ENCODE measurements at regions not wholly inside any gene's neighbourhood (a gene's known extent, or its start where the extent isn't known, plus 50 kb on each side); places are given as distances from the start of the nearest gene placed in this dataset.

GRCh38 chr10:61151059-61151458, 207.1 kb upstream of the RHOBTB1 start:
- Histone ChIP-seq H3K36me3 (ENCODE audit: control insufficient read depth, insufficient read depth, low read length) (no peaks in the 10 kb centered on the region), H3K9ac (ENCODE audit: low read length) (no peak overlapping the region), H3K27ac (ENCODE audit: low read depth, low read length) (no peak overlapping the region), H3K27me3 (ENCODE audit: control insufficient read depth, insufficient read depth, low read length) (no peaks in the 10 kb centered on the region), H3K4me1 (ENCODE audit: control insufficient read depth, insufficient read depth, low read length) (peaks cover 5% of the 10 kb centered on the region; the same call in 1 of the 2 replicates), H3K9me3 (ENCODE audit: control insufficient read depth, insufficient read depth, low read depth, low read length) (no peaks in the 10 kb centered on the region), H3K4me3 (ENCODE audit: low read depth, low read length) (no peak overlapping the region)

- Histone ChIP-seq H3K36me3 (ENCODE audit: control insufficient read depth, insufficient read depth, low read length) (no peaks in the 10 kb centered on the region), H3K9ac (ENCODE audit: low read length) (no peak overlapping the region)
Measured at GRCh38 chr10:61148451-61148850, 204.5 kb upstream of the RHOBTB1 start.

GRCh38 chr10:61142987-61143386, 199.0 kb upstream of the RHOBTB1 start:
- H3K4me3 ChIP-seq (ENCODE audit: low read depth, low read length) = no peak overlapping the region
- no peak overlapping the region for H3K27ac ChIP-seq (ENCODE audit: low read depth, low read length)
- H3K9me3 ChIP-seq (ENCODE audit: control insufficient read depth, insufficient read depth, low read depth, low read length) = 0 out of 2 replicates have a peak, but pooled peaks cover 3% of the 10 kb centered on the region
- no peaks in the 10 kb centered on the region for H3K4me1 ChIP-seq (ENCODE audit: control insufficient read depth, insufficient read depth, low read length)
- no peaks in the 10 kb centered on the region for H3K27me3 ChIP-seq (ENCODE audit: control insufficient read depth, insufficient read depth, low read length)
- H3K36me3 ChIP-seq (ENCODE audit: control insufficient read depth, insufficient read depth, low read length) = no peaks in the 10 kb centered on the region
- H3K9ac ChIP-seq (ENCODE audit: low read length) = no peak overlapping the region

More at GRCh38 chr10:61148451-61148850, 204.5 kb upstream of the RHOBTB1 start:
- Histone ChIP-seq H3K4me1 (ENCODE audit: control insufficient read depth, insufficient read depth, low read length) (no peaks in the 10 kb centered on the region), H3K27ac (ENCODE audit: low read depth, low read length) (no peak overlapping the region), H3K4me3 (ENCODE audit: low read depth, low read length) (no peak overlapping the region), H3K9me3 (ENCODE audit: control insufficient read depth, insufficient read depth, low read depth, low read length) (no peaks in the 10 kb centered on the region), H3K27me3 (ENCODE audit: control insufficient read depth, insufficient read depth, low read length) (no peaks in the 10 kb centered on the region)

DNA sequence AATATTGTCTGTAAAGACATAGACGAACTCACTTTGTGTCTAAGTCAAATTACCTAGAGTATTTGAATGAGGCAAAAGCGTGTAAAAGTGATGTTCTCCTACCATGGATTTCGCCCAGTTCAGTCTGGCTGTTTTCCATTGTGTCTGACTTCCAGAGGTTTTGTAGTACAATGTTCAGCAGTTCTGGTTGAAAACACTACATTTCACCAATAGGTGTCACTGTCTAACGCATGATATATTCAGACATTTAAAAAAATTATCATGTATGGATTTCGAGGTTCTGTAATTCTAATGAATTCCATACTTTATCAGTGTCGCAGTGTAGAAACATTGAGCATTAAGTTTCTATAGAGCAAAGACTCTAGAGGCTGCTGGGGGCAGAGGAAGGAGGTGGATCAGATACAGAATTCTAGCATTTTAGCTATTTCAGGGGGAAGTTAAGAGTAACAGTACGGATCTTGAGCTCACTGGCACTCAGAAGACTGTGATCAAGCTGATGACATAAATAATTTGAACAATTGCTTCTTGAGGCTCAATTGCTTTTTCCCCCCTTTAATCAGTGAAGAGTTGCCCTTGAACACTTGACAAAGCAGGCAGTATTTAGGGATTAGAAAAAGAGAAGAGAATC, 196.9 kb upstream of the RHOBTB1 start:
- H3K27me3 ChIP-seq (ENCODE audit: control insufficient read depth, insufficient read depth, low read length) = no peaks in the 10 kb centered on the region
- H3K36me3 ChIP-seq (ENCODE audit: control insufficient read depth, insufficient read depth, low read length) = no peaks in the 10 kb centered on the region
- H3K4me3 ChIP-seq (ENCODE audit: low read depth, low read length) = no peak overlapping the region
- no peak overlapping the region for H3K9ac ChIP-seq (ENCODE audit: low read length)
- 0 out of 2 replicates have a peak, but pooled peaks cover 3% of the 10 kb centered on the region for H3K9me3 ChIP-seq (ENCODE audit: control insufficient read depth, insufficient read depth, low read depth, low read length)
- H3K27ac ChIP-seq (ENCODE audit: low read depth, low read length) = no peak overlapping the region
- H3K4me1 ChIP-seq (ENCODE audit: control insufficient read depth, insufficient read depth, low read length) = peaks cover 11% of the 10 kb centered on the region

DNA sequence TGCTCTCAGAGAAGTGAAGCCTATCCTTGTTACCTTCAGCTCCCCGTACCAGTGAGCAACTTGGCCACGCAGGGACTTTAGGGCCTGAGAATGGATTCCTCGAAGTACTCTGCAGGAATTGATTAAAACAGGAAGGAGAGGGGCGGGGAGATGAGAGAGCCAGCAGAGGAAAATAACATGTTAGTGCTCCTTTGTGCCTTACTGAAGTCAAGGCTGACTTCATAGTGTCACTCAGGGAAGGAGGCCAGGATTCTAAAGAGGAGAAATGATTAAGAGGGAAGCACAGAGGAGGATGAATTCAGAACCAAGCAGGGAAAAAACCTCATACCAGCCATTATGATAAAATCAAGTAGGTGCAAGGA, 195.6 kb upstream of the RHOBTB1 start:
- Histone ChIP-seq H3K9me3 (ENCODE audit: control insufficient read depth, insufficient read depth, low read depth, low read length) (0 out of 2 replicates have a peak, but pooled peaks cover 3% of the 10 kb centered on the region), H3K4me1 (ENCODE audit: control insufficient read depth, insufficient read depth, low read length) (peaks cover 19% of the 10 kb centered on the region), H3K36me3 (ENCODE audit: control insufficient read depth, insufficient read depth, low read length) (no peaks in the 10 kb centered on the region), H3K27ac (ENCODE audit: low read depth, low read length) (no peak overlapping the region), H3K9ac (ENCODE audit: low read length) (no peak overlapping the region), H3K4me3 (ENCODE audit: low read depth, low read length) (no peak overlapping the region), H3K27me3 (ENCODE audit: control insufficient read depth, insufficient read depth, low read length) (no peaks in the 10 kb centered on the region)

- no peaks in the 10 kb centered on the region for H3K36me3 ChIP-seq (ENCODE audit: control insufficient read depth, insufficient read depth, low read length)
- H3K9me3 ChIP-seq (ENCODE audit: control insufficient read depth, insufficient read depth, low read depth, low read length) = 0 out of 2 replicates have a peak, but pooled peaks cover 3% of the 10 kb centered on the region
- no peak overlapping the region for H3K4me3 ChIP-seq (ENCODE audit: low read depth, low read length)
- peaks cover 19% of the 10 kb centered on the region for H3K4me1 ChIP-seq (ENCODE audit: control insufficient read depth, insufficient read depth, low read length)
- no peak overlapping the region for H3K27ac ChIP-seq (ENCODE audit: low read depth, low read length)
- no peaks in the 10 kb centered on the region for H3K27me3 ChIP-seq (ENCODE audit: control insufficient read depth, insufficient read depth, low read length)
- H3K9ac ChIP-seq (ENCODE audit: low read length) = no peak overlapping the region
Measured at GRCh38 chr10:61138708-61139591, 195.0 kb upstream of the RHOBTB1 start.

DNA sequence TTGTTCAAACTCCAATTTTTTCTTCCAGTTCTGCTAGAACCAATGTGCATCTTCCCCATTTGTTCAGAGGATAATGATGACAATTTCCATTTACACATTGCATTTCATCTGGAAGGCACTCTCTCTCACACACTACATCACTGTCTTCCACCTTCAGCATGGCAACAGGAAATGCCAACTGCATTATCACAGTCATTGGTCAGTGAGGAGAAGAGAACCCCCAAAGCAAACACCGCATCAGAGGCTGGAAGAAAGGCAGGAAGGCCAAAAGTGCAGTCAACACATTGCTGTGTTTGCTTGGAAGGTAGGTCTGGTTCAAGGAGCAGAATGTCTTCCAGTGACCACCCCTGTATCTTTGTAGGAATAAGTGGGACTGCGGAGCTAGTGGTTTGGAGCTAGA, 192.2 kb upstream of the RHOBTB1 start:
- peak overlapping the region; percentile 31 for H3K9ac ChIP-seq (ENCODE audit: low read length)

DNA sequence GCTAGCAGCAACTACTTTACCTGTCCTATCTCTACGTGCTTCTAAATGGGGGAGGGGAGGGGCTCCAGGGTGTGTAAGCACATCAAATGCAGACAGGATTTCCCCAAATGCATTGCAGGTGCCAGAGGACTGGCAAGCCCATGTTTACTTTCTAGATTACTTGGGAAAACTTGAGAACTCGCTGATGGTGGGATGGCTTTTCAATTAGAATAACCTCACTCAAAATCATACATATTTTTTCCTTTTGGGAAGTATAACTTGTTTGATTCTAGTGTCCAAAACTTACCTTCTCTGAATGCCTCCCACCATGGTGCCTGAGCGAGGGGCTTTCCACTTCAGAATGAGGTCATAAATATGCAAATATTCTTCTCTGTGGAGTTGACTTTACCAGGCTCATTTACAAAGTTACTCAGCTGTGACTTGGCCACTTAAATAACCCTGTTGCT, 191.3 kb upstream of the RHOBTB1 start:
- Histone ChIP-seq H3K27ac (ENCODE audit: low read depth, low read length) (peak overlapping the region; percentile 62; the same call in 1 of the 2 replicates), H3K4me1 (ENCODE audit: control insufficient read depth, insufficient read depth, low read length) (peaks cover 19% of the 10 kb centered on the region), H3K27me3 (ENCODE audit: control insufficient read depth, insufficient read depth, low read length) (no peaks in the 10 kb centered on the region), H3K36me3 (ENCODE audit: control insufficient read depth, insufficient read depth, low read length) (no peaks in the 10 kb centered on the region), H3K4me3 (ENCODE audit: low read depth, low read length) (peak overlapping the region; percentile 11; the same call in 1 of the 2 replicates), H3K9ac (ENCODE audit: low read length) (no peak overlapping the region), H3K9me3 (ENCODE audit: control insufficient read depth, insufficient read depth, low read depth, low read length) (peaks cover 7% of the 10 kb centered on the region; the same call in 1 of the 2 replicates)

More for the DNA sequence above, 192.2 kb upstream of the RHOBTB1 start:
- no peak overlapping the region for H3K4me3 ChIP-seq (ENCODE audit: low read depth, low read length)
- peaks cover 7% of the 10 kb centered on the region; the same call in 1 of the 2 replicates for H3K9me3 ChIP-seq (ENCODE audit: control insufficient read depth, insufficient read depth, low read depth, low read length)
- peaks cover 19% of the 10 kb centered on the region for H3K4me1 ChIP-seq (ENCODE audit: control insufficient read depth, insufficient read depth, low read length)
- no peaks in the 10 kb centered on the region for H3K36me3 ChIP-seq (ENCODE audit: control insufficient read depth, insufficient read depth, low read length)
- no peaks in the 10 kb centered on the region for H3K27me3 ChIP-seq (ENCODE audit: control insufficient read depth, insufficient read depth, low read length)
- peak overlapping the region; percentile 62; the same call in 1 of the 2 replicates for H3K27ac ChIP-seq (ENCODE audit: low read depth, low read length)

DNA sequence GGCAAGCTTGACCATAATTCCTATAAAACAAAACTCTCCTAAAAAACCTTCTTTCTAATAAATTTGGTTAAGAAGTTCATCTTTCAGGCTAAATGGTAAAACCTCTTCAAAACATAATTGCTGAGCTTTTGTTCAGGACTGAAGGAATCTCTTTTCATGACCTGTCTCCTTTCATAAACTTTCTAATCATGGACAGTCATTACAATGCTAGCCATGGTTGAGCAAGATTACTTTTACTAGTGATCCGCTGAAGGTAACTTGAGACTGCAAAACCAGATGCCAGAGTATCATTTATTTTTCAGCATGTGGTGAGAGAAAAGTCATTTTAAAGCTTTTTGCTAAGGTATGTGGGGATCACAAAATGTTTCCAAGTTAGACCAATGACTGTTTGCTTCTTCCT, 186.4 kb upstream of the RHOBTB1 start:
- Histone ChIP-seq H3K36me3 (ENCODE audit: control insufficient read depth, insufficient read depth, low read length) (no peaks in the 10 kb centered on the region), H3K9me3 (ENCODE audit: control insufficient read depth, insufficient read depth, low read depth, low read length) (peaks cover 7% of the 10 kb centered on the region; the same call in 1 of the 2 replicates), H3K27me3 (ENCODE audit: control insufficient read depth, insufficient read depth, low read length) (no peaks in the 10 kb centered on the region), H3K27ac (ENCODE audit: low read depth, low read length) (no peak overlapping the region), H3K4me1 (ENCODE audit: control insufficient read depth, insufficient read depth, low read length) (0 out of 2 replicates have a peak, but pooled peaks cover 3% of the 10 kb centered on the region), H3K9ac (ENCODE audit: low read length) (no peak overlapping the region), H3K4me3 (ENCODE audit: low read depth, low read length) (no peak overlapping the region)

DNA sequence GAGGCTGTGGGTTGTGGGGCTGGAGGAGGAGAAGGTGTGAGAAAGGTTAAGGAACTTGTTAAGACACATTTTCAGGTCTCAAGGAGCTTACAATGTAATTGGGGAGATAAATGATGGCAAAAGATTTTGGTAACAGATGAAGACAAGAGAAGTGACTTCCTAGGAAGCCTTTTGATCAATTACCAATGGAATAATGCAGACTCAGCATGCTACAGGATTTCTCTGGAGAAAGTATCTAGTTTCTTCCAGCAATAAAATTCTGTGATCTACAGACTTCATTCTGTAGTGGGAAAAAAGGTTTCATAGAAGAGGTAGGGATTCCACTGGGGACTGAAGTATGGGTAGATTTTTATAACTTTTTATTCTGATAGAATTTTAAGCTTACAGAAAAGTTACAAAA, 184.2 kb upstream of the RHOBTB1 start:
- no peaks in the 10 kb centered on the region for H3K36me3 ChIP-seq (ENCODE audit: control insufficient read depth, insufficient read depth, low read length)
- H3K9me3 ChIP-seq (ENCODE audit: control insufficient read depth, insufficient read depth, low read depth, low read length) = peaks cover 2% of the 10 kb centered on the region; the same call in 1 of the 2 replicates
- H3K27ac ChIP-seq (ENCODE audit: low read depth, low read length) = no peak overlapping the region
- no peak overlapping the region for H3K9ac ChIP-seq (ENCODE audit: low read length)
- no peaks in the 10 kb centered on the region for H3K4me1 ChIP-seq (ENCODE audit: control insufficient read depth, insufficient read depth, low read length)
- no peaks in the 10 kb centered on the region for H3K27me3 ChIP-seq (ENCODE audit: control insufficient read depth, insufficient read depth, low read length)
- H3K4me3 ChIP-seq (ENCODE audit: low read depth, low read length) = no peak overlapping the region
